ENCODE measurements at regions not wholly inside any gene's neighbourhood (a gene's known extent, or its start where the extent isn't known, plus 50 kb on each side); places are given as distances from the start of the nearest gene placed in this dataset.

- no peak overlapping the region for H3K9ac ChIP-seq (ENCODE audit: low read length)
- H4K8ac ChIP-seq (ENCODE audit: low read depth, low read length), result no peak overlapping the region
- no peaks in the 10 kb centered on the region for H3K79me1 ChIP-seq (ENCODE audit: low read length)
- no peaks in the 10 kb centered on the region for H3K79me2 ChIP-seq (ENCODE audit: control insufficient read depth, insufficient read depth, low read length, poor library complexity)
- no peaks in the 10 kb centered on the region for H3K9me3 ChIP-seq (ENCODE audit: insufficient read depth, low read depth, low read length)
- H3K36me3 ChIP-seq (ENCODE audit: control insufficient read depth in 1 of 2, insufficient read depth in 2 of 2, low read length in 2 of 2), result no peaks in the 10 kb centered on the region
- H4K12ac ChIP-seq (ENCODE audit: low read depth, low read length), result no peak overlapping the region
- H2BK12ac ChIP-seq (ENCODE audit: low read length), result no peak overlapping the region
- H2AK5ac ChIP-seq (ENCODE audit: low read length), result no peak overlapping the region
- H3K4me1 ChIP-seq (ENCODE audit: control insufficient read depth in 1 of 2, insufficient read depth in 2 of 2, low read length in 2 of 2), result no peaks in the 10 kb centered on the region
- no peak for DNase-seq
- no peaks in the 10 kb centered on the region for H3K27me3 ChIP-seq (ENCODE audit: insufficient read depth, low read length)
- H2BK120ac ChIP-seq (ENCODE audit: insufficient read depth, low read length, poor library complexity), result no peak overlapping the region
- no peak overlapping the region for H3K14ac ChIP-seq (ENCODE audit: low read length)
- no peak overlapping the region for H2BK5ac ChIP-seq (ENCODE audit: low read depth, low read length, poor library complexity)
- no peak overlapping the region for H4K91ac ChIP-seq (ENCODE audit: low read depth, low read length)
- no peak overlapping the region for H3K18ac ChIP-seq (ENCODE audit: low read length)
- no peak overlapping the region for H2AFZ ChIP-seq (ENCODE audit: insufficient read depth, low read length, poor library complexity)
- no peak overlapping the region for H3K27ac ChIP-seq (ENCODE audit: low read depth, low read length)
- H3K4me3 ChIP-seq (ENCODE audit: low read depth, low read length), result no peak overlapping the region
- H3K23ac ChIP-seq (ENCODE audit: low read length), result no peak overlapping the region
- H3K4ac ChIP-seq (ENCODE audit: low read depth, low read length), result no peak overlapping the region
- no peak overlapping the region for H3K4me2 ChIP-seq (ENCODE audit: low read length)
These were observed 173.4 kb downstream of the BMP4 start for GRCh38 chr14:53783256-53783655.

GRCh38 chr14:53780051-53780555, 176.5 kb downstream of the BMP4 start:
- H3K36me3 ChIP-seq (ENCODE audit: control insufficient read depth in 1 of 2, insufficient read depth in 2 of 2, low read length in 2 of 2), result no peaks in the 10 kb centered on the region
- H4K8ac ChIP-seq (ENCODE audit: low read depth, low read length), result no peak overlapping the region
- H3K18ac ChIP-seq (ENCODE audit: low read length), result no peak overlapping the region
- H4K12ac ChIP-seq (ENCODE audit: low read depth, low read length), result no peak overlapping the region
- DNase-seq, result no peak
- H2BK120ac ChIP-seq (ENCODE audit: insufficient read depth, low read length, poor library complexity), result no peak overlapping the region
- no peaks in the 10 kb centered on the region for H3K27me3 ChIP-seq (ENCODE audit: insufficient read depth, low read length)
- no peak overlapping the region for H3K4ac ChIP-seq (ENCODE audit: low read depth, low read length)
- no peaks in the 10 kb centered on the region for H3K79me2 ChIP-seq (ENCODE audit: control insufficient read depth, insufficient read depth, low read length, poor library complexity)
- H3K27ac ChIP-seq (ENCODE audit: low read depth, low read length), result no peak overlapping the region
- no peaks in the 10 kb centered on the region for H3K79me1 ChIP-seq (ENCODE audit: low read length)
- H3K4me2 ChIP-seq (ENCODE audit: low read length), result no peak overlapping the region
- H3K9me3 ChIP-seq (ENCODE audit: insufficient read depth, low read depth, low read length), result no peaks in the 10 kb centered on the region
- no peak overlapping the region for H2BK12ac ChIP-seq (ENCODE audit: low read length)
- no peak overlapping the region for H2AFZ ChIP-seq (ENCODE audit: insufficient read depth, low read length, poor library complexity)
- no peak overlapping the region for H2BK5ac ChIP-seq (ENCODE audit: low read depth, low read length, poor library complexity)
- no peak overlapping the region for H3K14ac ChIP-seq (ENCODE audit: low read length)
- H4K91ac ChIP-seq (ENCODE audit: low read depth, low read length), result no peak overlapping the region
- no peak overlapping the region for H3K9ac ChIP-seq (ENCODE audit: low read length)
- no peaks in the 10 kb centered on the region for H3K4me1 ChIP-seq (ENCODE audit: control insufficient read depth in 1 of 2, insufficient read depth in 2 of 2, low read length in 2 of 2)
- H3K4me3 ChIP-seq (ENCODE audit: low read depth, low read length), result no peak overlapping the region
- no peak overlapping the region for H3K23ac ChIP-seq (ENCODE audit: low read length)
- WGBS (ENCODE audit: extremely low coverage, insufficient coverage, insufficient read length), result no CpG with 5 or more reads among the region's 7 CpGs
- no peak overlapping the region for H2AK5ac ChIP-seq (ENCODE audit: low read length)

GRCh38 chr14:53779301-53779700, 177.3 kb downstream of the BMP4 start:
- no CpG with 5 or more reads among the region's 2 CpGs for WGBS (ENCODE audit: extremely low coverage, insufficient coverage, insufficient read length)
- no peak overlapping the region for H3K4ac ChIP-seq (ENCODE audit: low read depth, low read length)
- no peaks in the 10 kb centered on the region for H3K79me2 ChIP-seq (ENCODE audit: control insufficient read depth, insufficient read depth, low read length, poor library complexity)
- no peak overlapping the region for H4K8ac ChIP-seq (ENCODE audit: low read depth, low read length)
- no peak for DNase-seq
- no peak overlapping the region for H2BK5ac ChIP-seq (ENCODE audit: low read depth, low read length, poor library complexity)
- H3K4me2 ChIP-seq (ENCODE audit: low read length), result no peak overlapping the region
- no peak overlapping the region for H3K14ac ChIP-seq (ENCODE audit: low read length)
- no peak overlapping the region for H3K4me3 ChIP-seq (ENCODE audit: low read depth, low read length)
- no peak overlapping the region for H3K23ac ChIP-seq (ENCODE audit: low read length)
- H2BK120ac ChIP-seq (ENCODE audit: insufficient read depth, low read length, poor library complexity), result no peak overlapping the region
- H3K36me3 ChIP-seq (ENCODE audit: control insufficient read depth in 1 of 2, insufficient read depth in 2 of 2, low read length in 2 of 2), result no peaks in the 10 kb centered on the region
- H4K91ac ChIP-seq (ENCODE audit: low read depth, low read length), result no peak overlapping the region
- no peaks in the 10 kb centered on the region for H3K79me1 ChIP-seq (ENCODE audit: low read length)
- no peak overlapping the region for H4K12ac ChIP-seq (ENCODE audit: low read depth, low read length)
- no peak overlapping the region for H2BK12ac ChIP-seq (ENCODE audit: low read length)
- H3K4me1 ChIP-seq (ENCODE audit: control insufficient read depth in 1 of 2, insufficient read depth in 2 of 2, low read length in 2 of 2), result no peaks in the 10 kb centered on the region
- H3K9me3 ChIP-seq (ENCODE audit: insufficient read depth, low read depth, low read length), result no peaks in the 10 kb centered on the region
- no peak overlapping the region for H3K18ac ChIP-seq (ENCODE audit: low read length)
- H2AK5ac ChIP-seq (ENCODE audit: low read length), result no peak overlapping the region
- H3K9ac ChIP-seq (ENCODE audit: low read length), result no peak overlapping the region
- no peaks in the 10 kb centered on the region for H3K27me3 ChIP-seq (ENCODE audit: insufficient read depth, low read length)
- H2AFZ ChIP-seq (ENCODE audit: insufficient read depth, low read length, poor library complexity), result no peak overlapping the region
- no peak overlapping the region for H3K27ac ChIP-seq (ENCODE audit: low read depth, low read length)

- Histone ChIP-seq H4K91ac (ENCODE audit: low read depth, low read length) (no peak overlapping the region), H2AK5ac (ENCODE audit: low read length) (no peak overlapping the region), H3K4me3 (ENCODE audit: low read depth, low read length) (no peak overlapping the region), H3K18ac (ENCODE audit: low read length) (no peak overlapping the region), H2BK12ac (ENCODE audit: low read length) (no peak overlapping the region), H2AFZ (ENCODE audit: insufficient read depth, low read length, poor library complexity) (no peak overlapping the region), H3K4me1 (ENCODE audit: control insufficient read depth in 1 of 2, insufficient read depth in 2 of 2, low read length in 2 of 2) (no peaks in the 10 kb centered on the region), H3K14ac (ENCODE audit: low read length) (no peak overlapping the region), H3K4me2 (ENCODE audit: low read length) (no peak overlapping the region), H3K27me3 (ENCODE audit: insufficient read depth, low read length) (no peaks in the 10 kb centered on the region), H3K27ac (ENCODE audit: low read depth, low read length) (no peak overlapping the region), H4K8ac (ENCODE audit: low read depth, low read length) (no peak overlapping the region), H2BK5ac (ENCODE audit: low read depth, low read length, poor library complexity) (no peak overlapping the region), H3K36me3 (ENCODE audit: control insufficient read depth in 1 of 2, insufficient read depth in 2 of 2, low read length in 2 of 2) (no peaks in the 10 kb centered on the region), H2BK120ac (ENCODE audit: insufficient read depth, low read length, poor library complexity) (no peak overlapping the region), H3K4ac (ENCODE audit: low read depth, low read length) (no peak overlapping the region), H3K79me1 (ENCODE audit: low read length) (no peaks in the 10 kb centered on the region), H4K12ac (ENCODE audit: low read depth, low read length) (no peak overlapping the region), H3K9me3 (ENCODE audit: insufficient read depth, low read depth, low read length) (no peaks in the 10 kb centered on the region), H3K23ac (ENCODE audit: low read length) (no peak overlapping the region), H3K79me2 (ENCODE audit: control insufficient read depth, insufficient read depth, low read length, poor library complexity) (no peaks in the 10 kb centered on the region), H3K9ac (ENCODE audit: low read length) (no peak overlapping the region)
- DNase-seq, result no peak
These were observed 178.4 kb downstream of the BMP4 start for GRCh38 chr14:53778263-53778662.
